ENCODE measurements at regions not wholly inside any gene's neighbourhood (a gene's known extent, or its start where the extent isn't known, plus 50 kb on each side); places are given as distances from the start of the nearest gene placed in this dataset.

DNA sequence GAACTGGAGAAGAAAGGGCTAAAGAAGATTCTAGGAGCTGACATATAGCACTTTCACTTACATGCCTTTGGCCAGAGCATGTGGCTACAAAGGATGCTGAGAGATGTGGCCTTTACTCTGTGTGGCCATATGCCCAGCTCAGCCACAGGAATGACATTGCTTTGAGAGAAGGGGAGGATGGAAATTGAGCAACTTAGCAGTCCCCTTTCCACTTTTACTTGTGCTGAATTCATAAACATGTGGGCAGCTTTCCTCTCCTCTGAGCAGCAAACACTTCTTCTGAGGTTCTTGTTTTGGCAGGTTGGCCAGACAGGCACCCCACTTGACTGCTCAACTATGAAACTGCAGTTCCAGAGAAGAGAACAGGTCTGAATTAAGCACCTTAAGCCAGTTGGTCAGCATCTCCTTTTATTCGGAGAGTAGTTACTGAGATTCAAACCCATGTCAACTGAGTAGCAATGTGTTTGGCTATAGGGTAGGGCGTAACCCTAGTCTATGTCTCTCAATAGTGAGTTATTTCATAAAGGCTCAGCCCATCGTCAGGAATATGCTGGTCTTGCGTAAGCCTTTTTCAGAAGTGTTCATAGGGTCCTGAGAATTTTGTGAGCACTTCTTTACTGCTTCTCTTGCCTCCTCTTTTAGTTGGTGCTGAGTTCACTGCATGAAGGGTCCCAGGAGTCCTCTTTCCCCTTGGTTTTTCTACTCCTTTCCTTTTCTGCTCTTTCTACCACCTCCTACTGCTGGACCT lies 134.5 kb downstream of the PALM2AKAP2 start:
- Histone ChIP-seq H3K9ac (ENCODE audit: low read length) (no peak overlapping the region), H3K4me2 (ENCODE audit: low read length) (no peak overlapping the region), H3K27ac (ENCODE audit: low read depth, low read length) (no peak overlapping the region), H3K9me3 (ENCODE audit: insufficient read depth, low read depth, low read length) (no peaks in the 10 kb centered on the region), H3K36me3 (ENCODE audit: insufficient read depth, low read length) (no peaks in the 10 kb centered on the region), H4K20me1 (ENCODE audit: insufficient read depth, low read length) (peaks cover 5% of the 10 kb centered on the region), H3K79me2 (ENCODE audit: insufficient read depth, low read length) (peaks cover 7% of the 10 kb centered on the region), H3K4me3 (ENCODE audit: insufficient read depth, low read depth, low read length) (no peak overlapping the region), H3K27me3 (ENCODE audit: insufficient read depth, low read length) (no peaks in the 10 kb centered on the region), H2AFZ (ENCODE audit: low read depth, low read length) (no peak overlapping the region), H3K4me1 (ENCODE audit: insufficient read depth, low read length) (peaks cover 36% of the 10 kb centered on the region)
- Mint-ChIP-seq H3K36me3 (ENCODE audit: low read depth, unreplicated experiment) (peaks cover 2% of the 10 kb centered on the region), H3K27ac (ENCODE audit: unreplicated experiment) (peak overlapping the region; percentile 5), H3K9me3 (ENCODE audit: unreplicated experiment) (no peaks in the 10 kb centered on the region), H3K4me3 (ENCODE audit: unreplicated experiment) (no peak overlapping the region), H3K27me3 (ENCODE audit: low read depth, unreplicated experiment) (peaks cover 2% of the 10 kb centered on the region), H3K4me1 (ENCODE audit: low read depth, unreplicated experiment) (peaks cover 4% of the 10 kb centered on the region)
- TF ChIP-seq, protein P1, sequence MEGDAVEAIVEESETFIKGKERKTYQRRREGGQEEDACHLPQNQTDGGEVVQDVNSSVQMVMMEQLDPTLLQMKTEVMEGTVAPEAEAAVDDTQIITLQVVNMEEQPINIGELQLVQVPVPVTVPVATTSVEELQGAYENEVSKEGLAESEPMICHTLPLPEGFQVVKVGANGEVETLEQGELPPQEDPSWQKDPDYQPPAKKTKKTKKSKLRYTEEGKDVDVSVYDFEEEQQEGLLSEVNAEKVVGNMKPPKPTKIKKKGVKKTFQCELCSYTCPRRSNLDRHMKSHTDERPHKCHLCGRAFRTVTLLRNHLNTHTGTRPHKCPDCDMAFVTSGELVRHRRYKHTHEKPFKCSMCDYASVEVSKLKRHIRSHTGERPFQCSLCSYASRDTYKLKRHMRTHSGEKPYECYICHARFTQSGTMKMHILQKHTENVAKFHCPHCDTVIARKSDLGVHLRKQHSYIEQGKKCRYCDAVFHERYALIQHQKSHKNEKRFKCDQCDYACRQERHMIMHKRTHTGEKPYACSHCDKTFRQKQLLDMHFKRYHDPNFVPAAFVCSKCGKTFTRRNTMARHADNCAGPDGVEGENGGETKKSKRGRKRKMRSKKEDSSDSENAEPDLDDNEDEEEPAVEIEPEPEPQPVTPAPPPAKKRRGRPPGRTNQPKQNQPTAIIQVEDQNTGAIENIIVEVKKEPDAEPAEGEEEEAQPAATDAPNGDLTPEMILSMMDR (IDR thresholded peaks at IDR 0.05; ENCODE audit: insufficient read depth, low read depth, low read length): no peak
- no peak for TF ChIP-seq EZH2 (IDR thresholded peaks at IDR 0.05; ENCODE audit: insufficient read depth, low read length)
- FAIRE-seq (peak; percentile 20), DNase-seq (ENCODE audit: low read depth) (peak; percentile 95)

DNA sequence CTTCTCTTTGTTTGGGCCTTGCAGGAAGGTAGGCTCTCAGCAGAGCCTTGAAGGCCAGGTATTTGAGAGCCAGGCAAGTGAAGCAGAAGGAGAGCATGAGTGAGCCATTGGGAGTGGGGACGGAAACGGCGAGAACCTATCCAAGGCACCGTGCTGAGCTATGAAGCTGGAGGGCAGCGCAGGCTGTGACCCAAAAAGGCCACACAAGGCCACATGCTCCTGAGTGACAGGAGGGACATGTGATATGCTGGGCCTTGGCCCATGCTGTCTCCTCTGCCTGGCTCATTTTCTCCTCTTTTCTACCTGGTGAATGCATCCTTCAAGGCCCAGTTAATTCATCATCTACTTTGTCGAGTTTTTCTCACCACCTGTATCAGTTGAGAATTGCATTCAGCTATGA lies 136.3 kb downstream of the PALM2AKAP2 start:
- Histone ChIP-seq H3K4me1 (ENCODE audit: insufficient read depth, low read length) (peaks cover 23% of the 10 kb centered on the region), H3K27ac (ENCODE audit: low read depth, low read length) (no peak overlapping the region), H3K36me3 (ENCODE audit: insufficient read depth, low read length) (no peaks in the 10 kb centered on the region), H3K4me3 (ENCODE audit: insufficient read depth, low read depth, low read length) (no peak overlapping the region), H3K9me3 (ENCODE audit: insufficient read depth, low read depth, low read length) (no peaks in the 10 kb centered on the region), H3K9ac (ENCODE audit: low read length) (no peak overlapping the region), H3K27me3 (ENCODE audit: insufficient read depth, low read length) (no peaks in the 10 kb centered on the region), H3K4me2 (ENCODE audit: low read length) (no peak overlapping the region), H3K79me2 (ENCODE audit: insufficient read depth, low read length) (no peaks in the 10 kb centered on the region), H2AFZ (ENCODE audit: low read depth, low read length) (no peak overlapping the region), H4K20me1 (ENCODE audit: insufficient read depth, low read length) (peaks cover 6% of the 10 kb centered on the region)
- no peak for DNase-seq (ENCODE audit: low read depth)
- Mint-ChIP-seq H3K4me1 (ENCODE audit: low read depth, unreplicated experiment) (peaks cover 4% of the 10 kb centered on the region), H3K9me3 (ENCODE audit: unreplicated experiment) (no peaks in the 10 kb centered on the region), H3K27ac (ENCODE audit: unreplicated experiment) (no peak overlapping the region), H3K36me3 (ENCODE audit: low read depth, unreplicated experiment) (peaks cover 6% of the 10 kb centered on the region), H3K27me3 (ENCODE audit: low read depth, unreplicated experiment) (peaks cover 2% of the 10 kb centered on the region), H3K4me3 (ENCODE audit: unreplicated experiment) (no peak overlapping the region)
- TF ChIP-seq, protein P1 (IDR thresholded peaks at IDR 0.05; ENCODE audit: insufficient read depth, low read depth, low read length): no peak
- TF ChIP-seq EZH2 (IDR thresholded peaks at IDR 0.05; ENCODE audit: insufficient read depth, low read length): no peak
- FAIRE-seq: no peak
